Spinal cord (tissue), 9 donors: ENCODE measurements at regions not wholly inside any gene's neighbourhood (a gene's known extent, or its start where the extent isn't known, plus 50 kb on each side); places are given as distances from the start of the nearest gene placed in this dataset.
A peak's percentile ranks its signal among the peaks of the same experiment; 100 is the strongest.

ENCODE experiments used
- DNase-seq, 6 donors: peaks; one replicate each; pipeline versions ENCODE4 v3.0.0 to v3.0.0-alpha.2; 2013 to 2015; ENCODE audit warnings: low spot score in 6 of 6, low read depth in 4 of 6
- H3K27ac ChIP-seq: one replicate; pipeline ENCODE4 v1.5.1; 2013; ENCODE audit warnings: low read depth, low read length, control low read depth
- H3K27me3 ChIP-seq: one replicate; pipeline ENCODE4 v1.6.1; 2013; ENCODE audit warnings: low read length; ENCODE audit not compliant: control insufficient read depth, insufficient read depth
- H3K36me3 ChIP-seq: one replicate; pipeline ENCODE4 v1.6.1; 2013; ENCODE audit warnings: low read length; ENCODE audit not compliant: control insufficient read depth, insufficient read depth
- H3K4me1 ChIP-seq: one replicate; pipeline ENCODE4 v1.6.1; 2013; ENCODE audit warnings: low read length; ENCODE audit not compliant: control insufficient read depth, insufficient read depth
- H3K4me3 ChIP-seq: one replicate; pipeline ENCODE4 v1.5.1; 2013; ENCODE audit warnings: low read depth, low read length, control low read depth
- H3K9me3 ChIP-seq: one replicate; pipeline ENCODE4 v1.6.1; 2013; ENCODE audit warnings: low read length; ENCODE audit not compliant: control insufficient read depth, insufficient read depth
- WGBS: methylation state at CpG from one replicate; pipeline ENCODE4 v1.1.5; 2013; ENCODE audit warnings: missing lambda C conversion rate; ENCODE audit not compliant: insufficient coverage; 5-methylcytosine and 5-hydroxymethylcytosine counted together
- donor health status: healthy.

- no peaks in the 10 kb centered on the region for H3K9me3 ChIP-seq
- peaks cover 3% of the 10 kb centered on the region for H3K4me1 ChIP-seq
- DNase-seq = no peak
- no peak overlapping the region for H3K4me3 ChIP-seq
- H3K27ac ChIP-seq = no peak overlapping the region
- no peaks in the 10 kb centered on the region for H3K27me3 ChIP-seq
- WGBS = 100% methylated on average over 1 of the region's 1 CpG
- no peaks in the 10 kb centered on the region for H3K36me3 ChIP-seq
Observed at GRCh38 chr20:53691811-53692192, 98.2 kb upstream of the ZNF217 start.

GRCh38 chr20:53691060-53691810 is 97.6 kb upstream of the ZNF217 start:
- Histone ChIP-seq H3K4me3 (no peak overlapping the region), H3K36me3 (no peaks in the 10 kb centered on the region), H3K27ac (no peak overlapping the region), H3K27me3 (no peaks in the 10 kb centered on the region), H3K4me1 (peaks cover 3% of the 10 kb centered on the region), H3K9me3 (no peaks in the 10 kb centered on the region)
- no peak for DNase-seq
- WGBS = 95% methylated on average over 9 of the region's 10 CpGs

- 100% methylated on average over 1 of the region's 1 CpG for WGBS
Observed at GRCh38 chr20:53688085-53688484, 94.4 kb upstream of the ZNF217 start.

DNA sequence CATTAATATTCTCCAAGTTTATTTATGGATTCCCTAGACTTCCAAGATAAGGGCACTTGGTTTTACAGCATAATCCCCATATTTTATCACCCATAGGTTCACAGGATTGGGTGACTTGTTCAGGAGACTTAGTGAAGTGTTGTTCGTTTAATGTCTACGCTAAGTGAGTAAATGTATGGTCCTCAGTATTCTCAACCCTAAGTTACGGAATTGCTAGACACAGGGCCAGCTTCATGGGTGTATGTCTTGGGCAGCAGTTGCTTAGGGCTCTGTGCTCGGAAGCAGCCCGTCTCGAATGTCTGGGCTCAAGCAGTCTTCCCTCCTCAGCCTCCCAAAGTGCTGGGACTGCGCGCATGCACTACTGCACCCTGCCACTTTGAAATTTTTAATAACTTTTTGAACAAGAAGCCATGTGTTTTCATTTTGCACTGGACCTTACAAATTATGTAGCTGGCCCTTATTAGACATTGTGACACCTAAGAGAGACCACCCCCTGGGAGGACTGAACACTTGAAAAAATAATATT is 91.5 kb upstream of the ZNF217 start:
- Histone ChIP-seq H3K27me3 (no peaks in the 10 kb centered on the region), H3K4me1 (no peaks in the 10 kb centered on the region), H3K9me3 (no peaks in the 10 kb centered on the region), H3K36me3 (no peaks in the 10 kb centered on the region), H3K4me3 (no peak overlapping the region), H3K27ac (no peak overlapping the region)
- no peak for DNase-seq
- WGBS = 97% methylated on average over 6 of the region's 8 CpGs

More at GRCh38 chr20:53688085-53688484, 94.4 kb upstream of the ZNF217 start:
- no peak overlapping the region for H3K4me3 ChIP-seq
- no peaks in the 10 kb centered on the region for H3K36me3 ChIP-seq
- no peak for DNase-seq
- no peak overlapping the region for H3K27ac ChIP-seq
- no peaks in the 10 kb centered on the region for H3K9me3 ChIP-seq
- no peaks in the 10 kb centered on the region for H3K27me3 ChIP-seq
- peaks cover 3% of the 10 kb centered on the region for H3K4me1 ChIP-seq

GRCh38 chr20:53683506-53683905 is 89.9 kb upstream of the ZNF217 start:
- DNase-seq = no peak
- Histone ChIP-seq H3K36me3 (no peaks in the 10 kb centered on the region), H3K4me1 (no peaks in the 10 kb centered on the region), H3K27ac (no peak overlapping the region), H3K4me3 (no peak overlapping the region), H3K9me3 (no peaks in the 10 kb centered on the region), H3K27me3 (no peaks in the 10 kb centered on the region)
- WGBS = 86% methylated on average over 1 of the region's 3 CpGs

DNA sequence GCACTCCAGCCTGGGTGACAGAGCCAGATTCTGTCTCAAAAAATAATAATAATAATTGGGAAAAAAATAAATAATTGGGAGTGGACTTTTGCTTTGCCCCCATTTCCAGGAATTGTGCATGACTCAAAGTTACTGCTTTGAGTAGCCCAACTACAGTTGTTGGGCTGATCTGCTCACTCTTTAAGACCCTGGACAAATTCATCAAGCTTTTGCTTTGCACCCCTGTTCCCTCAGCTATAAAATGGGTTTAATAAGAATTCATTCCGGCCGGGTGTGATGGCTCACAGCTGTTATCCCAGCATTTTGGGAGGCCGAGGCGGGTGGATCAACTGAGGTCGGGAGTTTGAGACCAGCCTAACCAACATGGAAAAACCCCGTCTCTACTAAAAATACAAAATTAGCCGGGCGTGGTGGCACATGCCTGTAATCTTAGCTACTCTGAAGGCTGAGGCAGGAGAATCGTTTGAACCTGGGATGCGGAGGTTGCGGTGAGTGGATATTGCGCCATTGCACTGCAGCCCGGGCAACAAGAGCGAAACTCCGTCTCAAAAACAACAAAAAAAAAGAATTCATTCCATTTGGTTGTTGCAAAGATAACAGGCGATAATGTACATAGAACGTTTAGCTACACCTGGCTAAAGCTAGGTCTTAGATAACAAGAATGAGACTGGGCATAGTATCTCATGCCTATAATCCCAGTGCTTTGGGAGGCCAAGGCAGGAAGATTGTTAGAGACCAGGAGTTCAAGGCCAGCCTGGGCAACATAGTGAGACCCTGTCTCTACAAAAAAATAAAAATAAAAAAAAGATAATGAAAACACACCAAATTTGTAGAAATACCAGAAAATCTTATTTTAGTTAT is 87.9 kb upstream of the ZNF217 start:
- H3K4me1 ChIP-seq = peaks cover 4% of the 10 kb centered on the region
- no peak overlapping the region for H3K4me3 ChIP-seq
- no peaks in the 10 kb centered on the region for H3K27me3 ChIP-seq
- no peak for DNase-seq
- no peak overlapping the region for H3K27ac ChIP-seq
- H3K36me3 ChIP-seq = no peaks in the 10 kb centered on the region
- no peaks in the 10 kb centered on the region for H3K9me3 ChIP-seq
- WGBS = 93% methylated on average over 12 of the region's 17 CpGs

- 42% methylated on average over 2 of the region's 7 CpGs for WGBS
- peak in 1 of 6 donors; percentile 35 for DNase-seq
- peaks cover 4% of the 10 kb centered on the region for H3K4me1 ChIP-seq
- no peaks in the 10 kb centered on the region for H3K36me3 ChIP-seq
- no peak overlapping the region for H3K4me3 ChIP-seq
- H3K27me3 ChIP-seq = no peaks in the 10 kb centered on the region
- no peaks in the 10 kb centered on the region for H3K9me3 ChIP-seq
- H3K27ac ChIP-seq = no peak overlapping the region
Observed at GRCh38 chr20:53679597-53680309, 86.1 kb upstream of the ZNF217 start.

- Histone ChIP-seq H3K36me3 (no peaks in the 10 kb centered on the region), H3K4me3 (no peak overlapping the region), H3K9me3 (no peaks in the 10 kb centered on the region), H3K4me1 (peaks cover 4% of the 10 kb centered on the region), H3K27me3 (no peaks in the 10 kb centered on the region), H3K27ac (no peak overlapping the region)
- DNase-seq = peak in 1 of 6 donors; percentile 27
- WGBS = no CpG with 5 or more reads among the region's 3 CpGs
Observed at GRCh38 chr20:53678990-53679596, 85.5 kb upstream of the ZNF217 start.

DNA sequence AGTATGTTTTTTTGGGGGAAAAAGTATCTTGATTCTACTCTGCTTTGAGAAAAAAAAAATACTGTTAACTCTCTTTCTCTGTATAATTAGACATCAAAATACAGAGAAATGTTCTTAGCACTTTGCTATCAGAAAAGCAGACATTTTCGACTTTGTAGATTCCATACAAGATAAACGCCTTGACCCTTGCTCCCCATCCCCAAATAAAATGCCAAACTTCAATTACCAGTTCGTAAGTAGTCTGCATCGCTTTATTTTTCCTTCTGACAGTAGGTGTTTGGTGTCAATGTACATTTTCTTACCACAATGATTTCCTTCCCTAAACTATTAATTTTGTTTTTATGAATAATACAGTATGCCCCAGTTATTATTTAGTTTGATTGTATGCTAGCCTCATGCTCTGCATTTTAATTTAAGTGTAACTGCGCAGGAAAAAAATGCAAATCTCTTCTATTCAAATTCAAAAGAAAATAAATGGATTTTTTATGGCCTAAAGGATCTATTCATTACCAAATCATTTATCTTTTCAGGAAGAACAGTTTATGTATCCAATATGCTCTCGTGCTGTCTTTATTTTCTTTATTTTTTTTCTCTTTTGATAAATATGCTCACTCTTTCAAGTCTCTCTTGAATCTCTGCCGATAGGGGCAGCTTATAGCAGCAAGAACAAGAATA is 84.8 kb upstream of the ZNF217 start:
- DNase-seq = peak in 2 of 6 donors; percentile 34 to 55
- WGBS = no CpG with 5 or more reads among the region's 7 CpGs
- H3K27ac ChIP-seq = no peak overlapping the region

More for the DNA sequence above, 84.8 kb upstream of the ZNF217 start:
- Histone ChIP-seq H3K4me3 (no peak overlapping the region), H3K36me3 (no peaks in the 10 kb centered on the region), H3K27me3 (no peaks in the 10 kb centered on the region), H3K4me1 (peaks cover 4% of the 10 kb centered on the region), H3K9me3 (no peaks in the 10 kb centered on the region)
